ENCODE measurements at regions not wholly inside any gene's neighbourhood (a gene's known extent, or its start where the extent isn't known, plus 50 kb on each side); places are given as distances from the start of the nearest gene placed in this dataset.

DNA sequence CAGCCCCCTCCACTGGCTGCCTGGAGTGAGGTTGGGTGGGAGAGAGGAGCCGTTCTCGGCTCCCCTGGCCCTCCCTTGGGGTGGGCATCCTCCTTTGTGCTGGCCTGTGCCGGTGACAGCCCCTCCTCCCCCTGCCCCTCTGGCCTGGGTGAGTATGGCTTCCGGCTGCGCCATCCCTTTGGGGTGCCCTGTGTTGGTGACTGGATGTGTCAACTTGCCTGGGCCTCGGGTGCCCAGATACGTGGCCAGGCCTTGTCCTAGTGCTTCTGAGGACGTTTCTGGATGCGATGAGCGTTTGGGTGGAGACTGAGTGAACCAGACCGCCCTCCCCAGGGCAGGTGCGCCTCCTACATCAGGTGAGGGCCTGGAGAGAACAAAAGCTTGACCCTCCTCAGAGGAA, 59.7 kb downstream of the PLXNA1 start:
- no peaks in the 10 kb centered on the region for H3K36me3 ChIP-seq (ENCODE audit: insufficient read depth, low read length)
- H3K4me1 ChIP-seq (ENCODE audit: insufficient read depth, low read length): no peaks in the 10 kb centered on the region
- H4K20me1 ChIP-seq (ENCODE audit: insufficient read depth, low read length): no peaks in the 10 kb centered on the region; the same call in 1 of the 2 replicates
- no peak overlapping the region for H3K27ac ChIP-seq (ENCODE audit: low read length)
- no peak overlapping the region for H2AFZ ChIP-seq (ENCODE audit: low read depth, low read length)
- no peak overlapping the region for H3K4me3 ChIP-seq (ENCODE audit: low read depth in 1 of 2, low read length in 2 of 2)
- H3K9me3 ChIP-seq (ENCODE audit: insufficient read depth, low read length, severe bottlenecking): no peaks in the 10 kb centered on the region
- no peak overlapping the region for H3K4me2 ChIP-seq (ENCODE audit: insufficient read depth, low read length)
- H3K9ac ChIP-seq (ENCODE audit: low read depth, low read length): no peak overlapping the region
- DNase-seq (no peak), ATAC-seq (ENCODE audit: insufficient read depth, low read depth) (no peak)
- H3K27me3 ChIP-seq (ENCODE audit: insufficient read depth, low read length, poor library complexity): no peaks in the 10 kb centered on the region
- TF ChIP-seq, protein P1, sequence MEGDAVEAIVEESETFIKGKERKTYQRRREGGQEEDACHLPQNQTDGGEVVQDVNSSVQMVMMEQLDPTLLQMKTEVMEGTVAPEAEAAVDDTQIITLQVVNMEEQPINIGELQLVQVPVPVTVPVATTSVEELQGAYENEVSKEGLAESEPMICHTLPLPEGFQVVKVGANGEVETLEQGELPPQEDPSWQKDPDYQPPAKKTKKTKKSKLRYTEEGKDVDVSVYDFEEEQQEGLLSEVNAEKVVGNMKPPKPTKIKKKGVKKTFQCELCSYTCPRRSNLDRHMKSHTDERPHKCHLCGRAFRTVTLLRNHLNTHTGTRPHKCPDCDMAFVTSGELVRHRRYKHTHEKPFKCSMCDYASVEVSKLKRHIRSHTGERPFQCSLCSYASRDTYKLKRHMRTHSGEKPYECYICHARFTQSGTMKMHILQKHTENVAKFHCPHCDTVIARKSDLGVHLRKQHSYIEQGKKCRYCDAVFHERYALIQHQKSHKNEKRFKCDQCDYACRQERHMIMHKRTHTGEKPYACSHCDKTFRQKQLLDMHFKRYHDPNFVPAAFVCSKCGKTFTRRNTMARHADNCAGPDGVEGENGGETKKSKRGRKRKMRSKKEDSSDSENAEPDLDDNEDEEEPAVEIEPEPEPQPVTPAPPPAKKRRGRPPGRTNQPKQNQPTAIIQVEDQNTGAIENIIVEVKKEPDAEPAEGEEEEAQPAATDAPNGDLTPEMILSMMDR (IDR thresholded peaks at IDR 0.05; ENCODE audit: borderline replicate concordance, extremely low read depth, low read length, poor library complexity, severe bottlenecking): no peak
- no peak for TF ChIP-seq EZH2 (IDR thresholded peaks at IDR 0.05; ENCODE audit: borderline replicate concordance, low read depth, low read length, severe bottlenecking)
- H3K79me2 ChIP-seq (ENCODE audit: insufficient read depth, low read length): no peaks in the 10 kb centered on the region

- Histone ChIP-seq H3K27me3 (ENCODE audit: insufficient read depth, low read length, poor library complexity) (no peaks in the 10 kb centered on the region), H3K79me2 (ENCODE audit: insufficient read depth, low read length) (no peaks in the 10 kb centered on the region), H3K27ac (ENCODE audit: low read length) (no peak overlapping the region), H3K9ac (ENCODE audit: low read depth, low read length) (no peak overlapping the region), H3K4me3 (ENCODE audit: low read depth in 1 of 2, low read length in 2 of 2) (no peak overlapping the region), H3K4me2 (ENCODE audit: insufficient read depth, low read length) (no peak overlapping the region), H2AFZ (ENCODE audit: low read depth, low read length) (no peak overlapping the region), H3K9me3 (ENCODE audit: insufficient read depth, low read length, severe bottlenecking) (no peaks in the 10 kb centered on the region), H4K20me1 (ENCODE audit: insufficient read depth, low read length) (no peaks in the 10 kb centered on the region; the same call in 1 of the 2 replicates), H3K36me3 (ENCODE audit: insufficient read depth, low read length) (no peaks in the 10 kb centered on the region), H3K4me1 (ENCODE audit: insufficient read depth, low read length) (no peaks in the 10 kb centered on the region)
- ATAC-seq (ENCODE audit: insufficient read depth, low read depth) (no peak), DNase-seq (no peak)
- TF ChIP-seq, protein P1 (IDR thresholded peaks at IDR 0.05; ENCODE audit: borderline replicate concordance, extremely low read depth, low read length, poor library complexity, severe bottlenecking): no peak
- TF ChIP-seq EZH2 (IDR thresholded peaks at IDR 0.05; ENCODE audit: borderline replicate concordance, low read depth, low read length, severe bottlenecking): no peak
Observed at GRCh38 chr3:127043041-127043641, 60.2 kb downstream of the PLXNA1 start.

DNA sequence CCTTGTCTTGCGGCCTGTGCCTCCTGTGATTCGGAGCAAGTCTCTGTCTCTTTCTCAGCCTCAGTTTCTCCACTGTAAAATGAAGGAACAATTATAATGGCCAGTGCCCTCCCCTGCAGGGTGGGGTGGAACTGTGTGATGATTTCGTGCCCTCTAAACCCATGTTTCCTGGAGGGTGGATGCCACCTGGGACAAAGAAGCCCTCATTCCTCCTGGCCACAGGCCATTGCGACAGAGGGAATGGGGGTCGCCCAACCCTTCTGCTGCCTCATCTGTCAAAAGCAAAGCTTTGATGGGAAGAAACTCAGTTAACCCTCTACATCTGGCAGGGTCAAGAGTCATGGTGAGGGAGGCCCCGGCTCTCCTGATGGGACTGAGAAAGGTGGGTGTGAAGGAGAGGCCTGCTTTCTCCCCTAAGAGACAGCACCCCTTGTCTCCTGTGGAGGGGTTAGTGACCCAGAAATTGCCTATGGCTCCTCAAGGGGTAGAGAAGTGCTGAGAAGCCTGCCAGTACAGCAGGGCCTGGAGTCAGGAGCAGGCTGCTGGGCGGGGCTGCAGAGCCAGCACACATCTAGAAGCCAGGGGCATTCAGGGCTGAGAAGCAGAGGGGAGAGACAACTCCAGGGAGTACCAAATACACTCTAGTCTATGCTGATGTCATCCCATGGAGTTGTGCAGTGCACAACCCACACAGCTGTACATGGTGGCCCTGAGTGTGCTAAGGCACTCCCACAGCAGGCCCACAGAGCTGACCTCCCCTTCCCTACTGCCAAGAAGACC, 61.0 kb downstream of the PLXNA1 start:
- H3K9ac ChIP-seq (ENCODE audit: low read depth, low read length): no peak overlapping the region
- no peaks in the 10 kb centered on the region for H3K4me1 ChIP-seq (ENCODE audit: insufficient read depth, low read length)
- H3K36me3 ChIP-seq (ENCODE audit: insufficient read depth, low read length): no peaks in the 10 kb centered on the region
- DNase-seq (no peak), ATAC-seq (ENCODE audit: insufficient read depth, low read depth) (no peak)
- no peak overlapping the region for H2AFZ ChIP-seq (ENCODE audit: low read depth, low read length)
- no peaks in the 10 kb centered on the region; the same call in 1 of the 2 replicates for H4K20me1 ChIP-seq (ENCODE audit: insufficient read depth, low read length)
- no peaks in the 10 kb centered on the region for H3K79me2 ChIP-seq (ENCODE audit: insufficient read depth, low read length)
- no peak overlapping the region for H3K27ac ChIP-seq (ENCODE audit: low read length)
- no peaks in the 10 kb centered on the region for H3K27me3 ChIP-seq (ENCODE audit: insufficient read depth, low read length, poor library complexity)
- H3K9me3 ChIP-seq (ENCODE audit: insufficient read depth, low read length, severe bottlenecking): no peaks in the 10 kb centered on the region
- TF ChIP-seq, protein P1 (IDR thresholded peaks at IDR 0.05; ENCODE audit: borderline replicate concordance, extremely low read depth, low read length, poor library complexity, severe bottlenecking): no peak
- TF ChIP-seq EZH2 (IDR thresholded peaks at IDR 0.05; ENCODE audit: borderline replicate concordance, low read depth, low read length, severe bottlenecking): no peak
- no peak overlapping the region for H3K4me3 ChIP-seq (ENCODE audit: low read depth in 1 of 2, low read length in 2 of 2)
- no peak overlapping the region for H3K4me2 ChIP-seq (ENCODE audit: insufficient read depth, low read length)
